NB4 (cell line): ENCODE measurements at regions not wholly inside any gene's neighbourhood (a gene's known extent, or its start where the extent isn't known, plus 50 kb on each side); places are given as distances from the start of the nearest gene placed in this dataset.

Experiments
- CTCF ChIP-seq: IDR thresholded peaks from one replicate; pipeline ENCODE4 v1.5.1; 2012; ENCODE audit warnings: low read depth, low read length
- POLR2A ChIP-seq: IDR thresholded peaks from 2 replicates; pipeline ENCODE4 v1.6.1; 2011; ENCODE audit warnings: mild to moderate bottlenecking; ENCODE audit not compliant: insufficient read length; ENCODE audit errors: extremely low read depth
- TF ChIP-seq, protein P1 (sequence below): IDR thresholded peaks from 2 replicates; pipeline ENCODE4 v1.6.1; 2011; ENCODE audit warnings: low read depth, low read length

GRCh38 chr9:86577420-86578333 lies 223.5 kb upstream of the TUT7 start:
- TF ChIP-seq CTCF, result no peak
- no peak for TF ChIP-seq POLR2A
- TF ChIP-seq, protein P1, sequence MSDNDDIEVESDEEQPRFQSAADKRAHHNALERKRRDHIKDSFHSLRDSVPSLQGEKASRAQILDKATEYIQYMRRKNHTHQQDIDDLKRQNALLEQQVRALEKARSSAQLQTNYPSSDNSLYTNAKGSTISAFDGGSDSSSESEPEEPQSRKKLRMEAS, result no peak
